SJSA1 (cell line): ENCODE measurements at regions not wholly inside any gene's neighbourhood (a gene's known extent, or its start where the extent isn't known, plus 50 kb on each side); places are given as distances from the start of the nearest gene placed in this dataset.

Source experiments
- DNase-seq, 2 experiments: peaks; one replicate each; pipeline ENCODE4 v3.0.0-alpha.2; 2015 to 2020; ENCODE audit warnings: low spot score in 2 of 2, low read depth in 1 of 2
- H3K27ac ChIP-seq: fragments of 250-450 bp; sonication (Bioruptor Pico); 2 replicates; pipeline ENCODE4 v1.5.1; 2020; ENCODE audit warnings: mild to moderate bottlenecking, moderate library complexity
- H3K27me3 ChIP-seq: fragments of 250-450 bp; sonication (Bioruptor Pico); replicated peaks from 2 replicates; pipeline ENCODE4 v1.5.1; 2020; ENCODE audit warnings: mild to moderate bottlenecking, moderate library complexity
- H3K36me3 ChIP-seq: fragments of 250-450 bp; sonication (Bioruptor Pico); 2 replicates; pipeline ENCODE4 v1.5.1; 2020; ENCODE audit warnings: mild to moderate bottlenecking
- H3K4me1 ChIP-seq: fragments of 250-450 bp; sonication (Bioruptor Pico); replicated peaks from 2 replicates; pipeline ENCODE4 v1.6.1; 2021; ENCODE audit warnings: mild to moderate bottlenecking
- H3K4me3 ChIP-seq: fragments of 250-450 bp; sonication (Bioruptor Pico); 2 replicates; pipeline ENCODE4 v1.5.1; 2020; ENCODE audit warnings: mild to moderate bottlenecking
- H3K9me3 ChIP-seq: fragments of 250-450 bp; sonication (Bioruptor Pico); replicated peaks from 2 replicates; pipeline ENCODE4 v1.5.1; 2020; ENCODE audit warnings: mild to moderate bottlenecking

- no peaks in the 10 kb centered on the region for H3K9me3 ChIP-seq
- no peak overlapping the region for H3K27ac ChIP-seq
- H3K27me3 ChIP-seq: no peaks in the 10 kb centered on the region
- no peaks in the 10 kb centered on the region for H3K4me1 ChIP-seq
- no peak for DNase-seq
- H3K36me3 ChIP-seq: no peaks in the 10 kb centered on the region
- no peak overlapping the region for H3K4me3 ChIP-seq
These were observed 152.5 kb upstream of the NPHP3 start for GRCh38 chr3:132874701-132875100.

DNA sequence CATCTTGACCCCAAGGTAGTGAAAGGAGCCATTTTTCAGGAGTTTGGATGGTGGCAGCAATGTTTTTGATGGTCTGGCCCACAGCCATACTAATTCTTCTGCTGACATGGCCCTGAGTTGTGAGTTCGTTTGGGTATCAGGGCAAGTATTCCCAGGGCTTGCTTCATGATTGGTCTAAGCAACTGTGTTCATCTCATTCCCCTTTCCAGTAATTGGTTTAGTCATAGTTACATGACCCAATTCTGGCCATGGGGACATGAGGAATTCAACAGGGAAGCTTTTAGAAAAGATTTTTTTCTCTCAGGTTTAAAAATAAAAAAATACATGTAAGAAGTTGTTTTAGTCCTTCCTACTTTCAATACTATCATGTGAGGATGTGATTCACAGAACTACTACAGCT lies 150.5 kb upstream of the NPHP3 start:
- Histone ChIP-seq H3K27ac (no peak overlapping the region), H3K27me3 (no peaks in the 10 kb centered on the region), H3K36me3 (no peaks in the 10 kb centered on the region), H3K9me3 (no peaks in the 10 kb centered on the region), H3K4me1 (no peaks in the 10 kb centered on the region), H3K4me3 (no peak overlapping the region)
- DNase-seq: no peak

- Histone ChIP-seq H3K27ac (no peak overlapping the region), H3K4me1 (no peaks in the 10 kb centered on the region)
These were observed 149.7 kb upstream of the NPHP3 start for GRCh38 chr3:132871956-132872355.

GRCh38 chr3:132870541-132870940 lies 148.3 kb upstream of the NPHP3 start:
- H3K4me3 ChIP-seq: no peak overlapping the region
- no peaks in the 10 kb centered on the region for H3K4me1 ChIP-seq
- no peak overlapping the region for H3K27ac ChIP-seq
- H3K27me3 ChIP-seq: no peaks in the 10 kb centered on the region
- H3K36me3 ChIP-seq: no peaks in the 10 kb centered on the region
- no peak for DNase-seq
- H3K9me3 ChIP-seq: no peaks in the 10 kb centered on the region

More at GRCh38 chr3:132871956-132872355, 149.7 kb upstream of the NPHP3 start:
- DNase-seq: no peak
- no peaks in the 10 kb centered on the region for H3K27me3 ChIP-seq
- H3K9me3 ChIP-seq: no peaks in the 10 kb centered on the region
- H3K36me3 ChIP-seq: no peaks in the 10 kb centered on the region
- H3K4me3 ChIP-seq: no peak overlapping the region

DNA sequence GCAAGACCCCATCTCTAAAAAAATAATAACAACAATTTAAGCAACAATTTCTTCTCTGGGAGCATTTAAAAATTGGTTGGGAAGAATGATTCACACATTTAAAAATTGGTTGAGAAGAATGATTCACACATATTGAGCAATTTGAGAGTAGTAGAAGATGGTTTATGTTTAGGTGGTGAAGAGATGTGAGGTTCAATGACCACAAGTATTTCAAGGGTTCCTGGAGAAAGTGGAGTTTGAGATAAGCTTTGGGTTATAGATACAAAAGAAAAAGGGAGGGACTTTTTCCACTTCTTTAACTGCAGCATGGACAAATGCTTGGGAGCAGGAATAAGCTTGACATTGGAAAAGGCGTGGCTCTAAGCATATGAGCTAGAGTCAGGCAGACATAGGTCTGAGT lies 145.7 kb upstream of the NPHP3 start:
- Histone ChIP-seq H3K4me1 (no peaks in the 10 kb centered on the region), H3K36me3 (no peaks in the 10 kb centered on the region), H3K27me3 (no peaks in the 10 kb centered on the region; the same call in 1 of the 2 replicates), H3K27ac (no peak overlapping the region), H3K4me3 (no peak overlapping the region), H3K9me3 (no peaks in the 10 kb centered on the region)
- DNase-seq: no peak

GRCh38 chr3:132867526-132867925 lies 145.3 kb upstream of the NPHP3 start:
- DNase-seq: no peak
- H3K9me3 ChIP-seq: no peaks in the 10 kb centered on the region
- H3K27ac ChIP-seq: no peak overlapping the region
- H3K27me3 ChIP-seq: no peaks in the 10 kb centered on the region; the same call in 1 of the 2 replicates
- no peaks in the 10 kb centered on the region for H3K4me1 ChIP-seq
- no peaks in the 10 kb centered on the region for H3K36me3 ChIP-seq
- H3K4me3 ChIP-seq: no peak overlapping the region

- no peaks in the 10 kb centered on the region for H3K27me3 ChIP-seq
- no peaks in the 10 kb centered on the region for H3K36me3 ChIP-seq
- no peaks in the 10 kb centered on the region for H3K4me1 ChIP-seq
- no peak overlapping the region for H3K27ac ChIP-seq
- H3K4me3 ChIP-seq: no peak overlapping the region
- no peaks in the 10 kb centered on the region for H3K9me3 ChIP-seq
- DNase-seq: no peak
These were observed 135.1 kb upstream of the NPHP3 start for GRCh38 chr3:132857317-132857716.

DNA sequence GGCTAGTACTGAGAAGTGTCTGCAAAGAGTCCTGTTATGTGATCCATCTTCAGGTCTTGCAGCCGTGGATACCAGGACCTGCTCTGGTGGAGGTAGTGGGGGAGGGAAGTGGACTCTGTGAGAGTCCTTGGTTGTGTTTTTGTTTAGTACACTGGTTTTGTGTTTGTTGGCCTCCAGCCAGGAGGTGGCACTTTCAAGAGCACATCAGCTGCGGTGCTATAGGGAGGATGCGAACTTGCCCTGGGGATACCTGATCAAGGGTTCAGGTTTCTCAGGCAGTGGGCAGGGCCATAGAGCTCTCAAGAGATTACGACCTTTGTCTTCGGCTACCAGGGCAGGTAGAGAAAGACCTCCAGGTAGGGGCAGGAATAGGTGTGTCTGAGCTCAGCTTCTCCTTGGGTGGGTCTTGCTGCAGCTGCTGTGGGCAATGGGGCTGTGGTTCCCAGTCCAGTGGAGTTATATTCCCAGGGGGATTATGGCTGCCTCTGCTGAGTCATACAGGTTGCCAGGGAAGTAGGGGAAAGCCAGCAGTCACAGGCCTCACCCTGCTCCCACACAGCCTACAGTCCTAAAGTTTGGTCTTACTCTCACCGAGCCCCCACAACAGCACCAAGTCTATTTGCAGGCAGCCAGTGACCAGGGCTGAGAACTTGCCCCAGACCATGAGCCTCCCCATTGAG lies 132.8 kb upstream of the NPHP3 start:
- Histone ChIP-seq H3K9me3 (no peaks in the 10 kb centered on the region), H3K27ac (no peak overlapping the region), H3K4me3 (no peak overlapping the region), H3K4me1 (no peaks in the 10 kb centered on the region), H3K27me3 (no peaks in the 10 kb centered on the region), H3K36me3 (no peaks in the 10 kb centered on the region)
- DNase-seq: no peak

DNA sequence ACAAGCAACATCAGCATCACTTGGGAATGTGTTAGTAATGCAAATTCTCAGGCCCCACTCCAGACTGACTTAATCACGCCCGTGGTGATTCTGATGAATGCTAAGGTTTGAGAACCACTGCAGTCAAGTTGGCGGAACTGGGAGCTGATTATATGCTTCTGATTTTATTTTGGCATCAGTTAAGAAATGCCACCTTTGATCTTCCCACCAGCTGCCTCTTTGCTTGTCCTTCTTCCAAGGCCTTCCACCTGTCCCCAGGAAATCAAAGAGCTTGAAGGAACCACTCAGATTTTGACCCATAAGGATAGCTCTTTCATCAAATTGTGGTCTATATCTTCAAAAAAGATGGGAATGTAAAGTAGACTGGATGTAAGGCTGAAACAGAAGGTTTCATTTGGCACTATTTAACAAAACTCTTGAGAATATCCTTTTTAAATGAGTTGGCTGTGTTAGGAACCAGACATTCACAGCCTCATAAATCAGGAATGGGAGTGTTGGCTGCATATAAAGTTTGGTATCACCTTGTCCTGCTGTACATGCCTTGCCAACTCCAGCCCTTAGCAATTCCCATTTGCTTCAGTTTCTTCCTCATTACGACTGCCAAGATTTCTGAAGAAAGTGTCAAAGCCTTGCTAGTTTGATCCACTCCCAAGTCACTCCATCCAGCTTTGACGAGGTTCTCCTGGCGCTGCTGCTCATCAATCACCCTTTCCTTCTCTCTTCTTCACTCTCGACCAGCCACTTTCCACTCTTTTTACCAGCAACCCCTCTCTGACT lies 125.8 kb upstream of the NPHP3 start:
- H3K36me3 ChIP-seq: no peaks in the 10 kb centered on the region
- H3K4me3 ChIP-seq: no peak overlapping the region
- H3K27ac ChIP-seq: no peak overlapping the region
- no peaks in the 10 kb centered on the region for H3K9me3 ChIP-seq
- H3K4me1 ChIP-seq: no peaks in the 10 kb centered on the region
- H3K27me3 ChIP-seq: no peaks in the 10 kb centered on the region
- DNase-seq: no peak

DNA sequence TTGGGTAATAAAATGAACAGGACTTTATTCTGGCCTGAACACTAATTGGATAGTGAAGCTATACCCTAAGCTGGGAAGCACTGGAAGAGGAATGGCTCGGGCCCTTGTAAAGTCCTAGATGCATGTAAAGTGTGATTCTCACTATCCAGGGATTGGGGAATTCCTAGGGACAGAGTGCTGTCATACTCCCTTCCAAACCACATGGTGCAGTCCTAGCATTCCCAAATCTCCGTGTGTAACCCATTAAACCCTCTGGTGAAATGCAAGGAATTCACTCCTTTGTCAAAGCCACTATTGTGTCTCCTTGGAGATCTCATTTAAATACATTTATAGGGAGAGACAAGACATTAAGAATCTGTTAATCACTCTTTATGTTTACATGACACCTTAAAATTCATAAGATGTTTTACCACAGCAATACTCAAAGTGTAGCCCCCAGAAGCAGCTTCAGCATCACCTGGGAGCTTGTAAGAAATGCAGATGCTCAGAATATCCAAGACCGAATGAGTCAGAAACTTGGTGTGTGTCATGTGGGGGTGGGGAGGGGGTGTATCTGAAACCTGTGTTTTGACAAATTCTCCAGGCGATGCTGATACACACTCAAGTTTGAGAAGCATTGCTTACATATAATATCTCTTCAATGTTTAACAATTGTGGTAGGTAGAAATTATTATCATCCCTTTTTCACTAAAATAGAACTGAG lies 121.8 kb upstream of the NPHP3 start:
- Histone ChIP-seq H3K4me1 (no peaks in the 10 kb centered on the region), H3K4me3 (no peak overlapping the region), H3K27ac (no peak overlapping the region), H3K36me3 (no peaks in the 10 kb centered on the region), H3K27me3 (no peaks in the 10 kb centered on the region; the same call in 1 of the 2 replicates), H3K9me3 (no peaks in the 10 kb centered on the region)
- no peak for DNase-seq

- no peaks in the 10 kb centered on the region for H3K9me3 ChIP-seq
- H3K27ac ChIP-seq: no peak overlapping the region
- no peaks in the 10 kb centered on the region; the same call in 1 of the 2 replicates for H3K27me3 ChIP-seq
- no peaks in the 10 kb centered on the region for H3K36me3 ChIP-seq
- no peak for DNase-seq
- H3K4me3 ChIP-seq: no peak overlapping the region
- H3K4me1 ChIP-seq: no peaks in the 10 kb centered on the region
These were observed 121.1 kb upstream of the NPHP3 start for GRCh38 chr3:132843349-132843748.

DNA sequence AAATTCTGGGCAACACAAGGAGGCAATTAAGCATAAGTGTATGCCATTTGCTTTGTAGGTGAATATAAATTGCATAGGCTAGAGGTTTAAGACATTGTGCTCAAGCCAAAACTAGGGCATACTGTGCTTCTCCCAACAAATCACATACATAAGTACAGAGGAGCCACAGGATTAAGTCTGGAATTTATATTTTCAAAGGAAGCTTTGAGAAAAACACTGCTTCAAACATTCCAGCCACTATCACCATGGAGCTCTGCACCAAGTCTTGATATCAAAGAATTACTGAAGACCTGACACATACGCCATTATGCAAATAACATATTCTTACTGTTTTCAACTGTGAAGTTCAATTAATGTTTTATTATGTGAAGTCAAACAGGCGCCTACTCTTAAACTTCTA lies 119.4 kb upstream of the NPHP3 start:
- no peak overlapping the region for H3K4me3 ChIP-seq

GRCh38 chr3:132840201-132840700 lies 118.0 kb upstream of the NPHP3 start:
- Histone ChIP-seq H3K9me3 (no peaks in the 10 kb centered on the region), H3K27ac (no peak overlapping the region), H3K4me1 (no peaks in the 10 kb centered on the region), H3K36me3 (no peaks in the 10 kb centered on the region), H3K4me3 (no peak overlapping the region), H3K27me3 (no peaks in the 10 kb centered on the region; the same call in 1 of the 2 replicates)
- DNase-seq: no peak

More for the DNA sequence above, 119.4 kb upstream of the NPHP3 start:
- Histone ChIP-seq H3K27me3 (no peaks in the 10 kb centered on the region; the same call in 1 of the 2 replicates), H3K36me3 (no peaks in the 10 kb centered on the region), H3K4me1 (no peaks in the 10 kb centered on the region), H3K27ac (no peak overlapping the region), H3K9me3 (no peaks in the 10 kb centered on the region)
- no peak for DNase-seq

DNA sequence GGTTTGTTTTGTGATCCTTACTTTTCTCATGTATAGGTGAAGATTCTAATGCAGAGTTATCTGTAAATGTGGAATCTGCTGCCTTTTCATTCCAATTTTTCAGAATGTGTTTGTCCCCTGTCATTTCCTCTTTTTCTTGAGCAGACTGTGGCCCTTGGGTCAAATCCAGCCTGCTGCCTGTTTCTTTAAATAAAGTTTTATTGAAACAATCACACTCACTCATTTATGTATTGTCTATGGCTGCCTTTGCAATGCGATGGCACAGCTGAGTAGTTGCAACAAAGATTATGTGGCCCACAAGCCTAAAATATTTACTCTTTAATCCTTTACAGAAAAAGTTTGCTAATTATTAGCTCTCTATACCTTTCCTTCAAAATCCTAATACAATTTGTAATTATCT lies 116.3 kb upstream of the NPHP3 start:
- no peak overlapping the region for H3K27ac ChIP-seq
- no peaks in the 10 kb centered on the region for H3K36me3 ChIP-seq
- no peak for DNase-seq
- no peaks in the 10 kb centered on the region for H3K9me3 ChIP-seq
- H3K27me3 ChIP-seq: no peaks in the 10 kb centered on the region; the same call in 1 of the 2 replicates
- no peak overlapping the region for H3K4me3 ChIP-seq
- no peaks in the 10 kb centered on the region for H3K4me1 ChIP-seq
